ENCODE measurements at regions not wholly inside any gene's neighbourhood (a gene's known extent, or its start where the extent isn't known, plus 50 kb on each side); places are given as distances from the start of the nearest gene placed in this dataset.
"Not testable (repeated sequence)": the region's sequence is repeated elsewhere in the genome, so short reads cannot be mapped to it uniquely, and the experiment has no call there.

DNA sequence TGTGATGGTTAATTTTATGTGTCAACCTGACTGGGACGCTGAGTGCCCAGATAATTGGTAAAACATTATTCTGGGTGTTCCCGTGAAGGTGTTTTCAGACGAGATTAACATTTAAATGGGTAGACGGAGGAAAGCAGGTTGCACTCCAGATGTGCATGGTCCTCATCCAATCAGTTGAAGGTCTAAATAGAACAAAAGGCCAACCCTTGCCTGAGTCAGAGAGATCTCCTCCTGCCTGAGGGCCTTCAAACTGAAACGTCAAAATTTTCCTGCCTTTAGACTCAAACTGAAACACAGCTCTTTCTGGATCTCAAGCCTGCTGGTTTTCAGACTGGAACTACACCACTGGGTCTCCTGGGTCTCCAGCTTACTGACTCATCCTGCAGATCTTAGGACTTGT lies 73.5 kb downstream of the NPIPA8 start:
- H3K9ac ChIP-seq (ENCODE audit: low read depth, low read length); H3K27me3 ChIP-seq (ENCODE audit: control insufficient read depth, insufficient read depth, low read length); H3K4me3 ChIP-seq (ENCODE audit: low read depth, low read length); H3K4me1 ChIP-seq (ENCODE audit: control insufficient read depth, insufficient read depth, low read length); H3K9me3 ChIP-seq (ENCODE audit: control insufficient read depth, insufficient read depth, low read length); H3K36me3 ChIP-seq (ENCODE audit: control insufficient read depth, insufficient read depth, low read length); H3K27ac ChIP-seq (ENCODE audit: low read depth, low read length): not testable (repeated sequence)

DNA sequence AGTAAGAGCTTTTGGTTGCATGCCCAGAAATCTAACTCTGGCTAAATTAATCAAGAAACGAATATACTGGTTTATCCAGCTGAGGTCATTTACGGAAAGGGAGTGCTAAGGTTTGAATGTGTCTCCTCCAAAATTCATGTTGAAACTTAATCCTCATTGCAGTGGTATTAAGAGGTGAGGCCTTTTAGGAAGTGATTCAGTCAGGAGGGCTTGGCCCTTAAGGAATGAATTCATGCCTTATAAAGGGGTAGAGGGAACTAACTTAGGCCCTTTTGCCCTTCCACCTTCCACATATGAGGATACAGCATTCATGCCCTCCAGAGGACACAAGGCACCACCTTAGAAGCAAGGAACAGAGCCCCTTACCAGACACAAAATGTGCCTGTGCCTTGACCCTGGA lies 74.7 kb downstream of the NPIPA8 start:
- not testable (repeated sequence) for H3K4me1 ChIP-seq (ENCODE audit: control insufficient read depth, insufficient read depth, low read length); H3K9me3 ChIP-seq (ENCODE audit: control insufficient read depth, insufficient read depth, low read length); H3K27ac ChIP-seq (ENCODE audit: low read depth, low read length); H3K36me3 ChIP-seq (ENCODE audit: control insufficient read depth, insufficient read depth, low read length); H3K9ac ChIP-seq (ENCODE audit: low read depth, low read length); H3K27me3 ChIP-seq (ENCODE audit: control insufficient read depth, insufficient read depth, low read length); H3K4me3 ChIP-seq (ENCODE audit: low read depth, low read length)

DNA sequence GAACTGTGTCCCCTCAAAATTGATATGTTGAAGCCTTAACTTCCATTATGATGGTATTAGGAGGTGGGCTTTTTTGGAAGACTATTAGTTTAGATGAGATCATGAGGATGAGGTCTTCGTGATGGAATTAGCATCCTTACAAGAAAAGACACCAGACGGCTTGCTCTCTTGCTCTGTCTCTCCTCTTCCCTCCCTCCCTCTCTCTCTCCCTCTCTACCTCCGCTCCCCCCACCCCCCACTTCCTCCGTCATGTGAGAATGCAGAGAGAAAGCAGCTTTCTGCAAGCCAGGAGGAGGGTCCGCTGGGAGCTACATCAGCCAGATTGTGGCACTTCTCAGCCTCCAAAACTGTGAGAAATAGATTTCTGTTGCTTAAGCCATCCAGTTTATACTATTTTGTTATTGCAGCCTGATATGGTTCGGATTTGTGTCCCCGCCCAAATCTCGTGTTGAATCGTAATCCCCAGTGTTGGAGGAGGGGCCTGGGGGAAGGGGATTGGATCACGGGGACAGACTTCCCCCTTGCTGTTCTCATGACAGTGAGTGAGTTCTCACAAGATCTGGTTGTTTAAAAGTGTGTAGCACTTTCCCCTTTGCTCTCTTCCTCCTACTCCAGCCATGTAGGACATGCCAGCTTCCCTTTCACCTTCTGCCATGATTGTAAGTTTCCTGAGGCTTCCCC lies 76.9 kb downstream of the NPIPA8 start:
- not testable (repeated sequence) for H3K9ac ChIP-seq (ENCODE audit: low read depth, low read length); H3K27ac ChIP-seq (ENCODE audit: low read depth, low read length); H3K4me3 ChIP-seq (ENCODE audit: low read depth, low read length)

DNA sequence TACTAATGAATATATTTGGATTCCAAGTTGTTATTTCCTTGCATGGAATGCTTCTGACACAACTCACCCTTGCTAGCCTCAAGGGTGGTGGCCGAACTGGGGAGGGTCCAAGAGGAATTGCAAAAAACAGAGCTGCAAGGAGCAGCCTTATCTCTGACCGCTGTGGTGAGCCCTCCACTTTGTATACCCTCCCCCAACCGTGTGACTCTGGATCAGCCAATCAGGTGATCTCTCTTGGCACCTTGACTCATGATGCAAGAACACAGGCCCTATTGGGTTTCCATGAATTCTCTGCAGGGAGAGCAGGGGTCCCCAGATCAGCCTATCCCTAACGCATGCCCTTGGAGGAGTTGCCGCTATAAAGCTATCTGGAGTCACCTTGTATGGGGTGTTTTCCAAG lies 83.6 kb downstream of the NPIPA8 start:
- H3K4me1 ChIP-seq (ENCODE audit: control insufficient read depth, insufficient read depth, low read length); H3K4me3 ChIP-seq (ENCODE audit: low read depth, low read length); H3K9me3 ChIP-seq (ENCODE audit: control insufficient read depth, insufficient read depth, low read length); H3K27me3 ChIP-seq (ENCODE audit: control insufficient read depth, insufficient read depth, low read length); H3K27ac ChIP-seq (ENCODE audit: low read depth, low read length); H3K36me3 ChIP-seq (ENCODE audit: control insufficient read depth, insufficient read depth, low read length); H3K9ac ChIP-seq (ENCODE audit: low read depth, low read length): not testable (repeated sequence)

More for the DNA sequence above, 76.9 kb downstream of the NPIPA8 start:
- not testable (repeated sequence) for H3K36me3 ChIP-seq (ENCODE audit: control insufficient read depth, insufficient read depth, low read length); H3K4me1 ChIP-seq (ENCODE audit: control insufficient read depth, insufficient read depth, low read length); H3K27me3 ChIP-seq (ENCODE audit: control insufficient read depth, insufficient read depth, low read length); H3K9me3 ChIP-seq (ENCODE audit: control insufficient read depth, insufficient read depth, low read length)

DNA sequence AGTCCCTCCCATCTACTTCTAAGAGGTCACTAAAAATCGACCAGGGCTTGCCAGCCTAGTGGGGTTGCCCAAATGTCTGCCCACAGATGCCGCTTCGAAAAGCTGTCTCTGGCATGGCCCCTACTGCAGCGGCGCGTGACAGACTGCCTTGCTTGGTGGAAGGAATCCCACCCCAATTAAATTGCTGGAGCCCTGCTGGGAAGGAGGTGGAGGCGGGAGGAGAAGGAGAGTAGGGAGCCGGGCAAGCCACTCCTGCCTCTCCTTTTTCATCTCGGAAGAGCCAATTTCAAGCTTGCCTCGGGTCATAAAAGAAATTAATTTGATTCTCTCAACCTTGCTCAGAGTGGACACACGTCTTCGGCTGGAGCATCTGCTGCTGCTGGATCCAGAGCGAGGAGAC lies 106.0 kb downstream of the NPIPA8 start:
- not testable (repeated sequence) for H3K4me3 ChIP-seq (ENCODE audit: low read depth, low read length); H3K27ac ChIP-seq (ENCODE audit: low read depth, low read length); H3K9me3 ChIP-seq (ENCODE audit: control insufficient read depth, insufficient read depth, low read length); H3K4me1 ChIP-seq (ENCODE audit: control insufficient read depth, insufficient read depth, low read length); H3K9ac ChIP-seq (ENCODE audit: low read depth, low read length); H3K27me3 ChIP-seq (ENCODE audit: control insufficient read depth, insufficient read depth, low read length); H3K36me3 ChIP-seq (ENCODE audit: control insufficient read depth, insufficient read depth, low read length)

DNA sequence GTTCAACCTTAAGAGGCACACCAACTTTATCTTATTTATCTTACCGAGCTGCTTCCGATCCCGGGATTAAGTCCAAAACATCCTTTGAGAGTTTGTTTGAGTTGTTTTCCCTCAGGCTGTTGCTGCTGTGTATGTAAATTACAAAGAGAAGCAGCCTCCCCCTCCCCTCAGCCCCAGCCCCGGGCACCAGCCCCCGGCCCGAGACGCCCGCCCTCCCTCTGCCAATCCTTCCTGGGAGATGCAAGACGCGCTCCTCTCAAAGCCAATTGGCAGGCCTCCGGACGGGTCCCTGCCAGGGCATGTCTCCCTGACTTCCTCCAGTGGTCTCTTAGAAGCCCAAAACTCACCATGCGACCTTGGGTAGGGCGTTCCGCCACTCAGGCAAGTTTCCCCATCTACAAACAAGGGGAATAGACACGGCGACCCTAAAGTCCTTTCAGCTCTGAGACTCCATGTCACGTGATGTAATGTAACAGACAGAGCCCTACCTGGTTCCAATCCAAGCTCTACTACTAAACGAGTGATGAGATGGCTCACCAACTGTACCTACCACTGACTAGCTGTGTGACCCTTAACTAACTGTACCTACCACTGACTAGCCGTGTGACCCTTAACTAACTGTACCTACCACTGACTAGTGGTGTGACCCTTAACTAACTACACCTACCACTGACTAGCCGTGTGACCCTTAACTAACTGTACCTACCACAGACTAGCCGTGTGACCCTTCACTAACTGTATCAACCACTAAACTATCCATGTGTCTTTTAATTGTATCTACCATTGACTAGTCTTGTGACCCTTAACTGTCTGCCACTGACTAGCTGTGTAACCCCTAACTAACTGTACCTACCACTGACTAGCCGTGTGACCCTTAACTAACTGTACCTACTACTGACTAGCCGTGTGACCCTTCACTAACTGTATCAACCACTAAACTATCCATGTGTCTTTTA lies 114.2 kb downstream of the NPIPA8 start:
- not testable (repeated sequence) for H3K9me3 ChIP-seq (ENCODE audit: control insufficient read depth, insufficient read depth, low read length); H3K9ac ChIP-seq (ENCODE audit: low read depth, low read length); H3K27ac ChIP-seq (ENCODE audit: low read depth, low read length); H3K36me3 ChIP-seq (ENCODE audit: control insufficient read depth, insufficient read depth, low read length); H3K4me3 ChIP-seq (ENCODE audit: low read depth, low read length); H3K27me3 ChIP-seq (ENCODE audit: control insufficient read depth, insufficient read depth, low read length); H3K4me1 ChIP-seq (ENCODE audit: control insufficient read depth, insufficient read depth, low read length)

DNA sequence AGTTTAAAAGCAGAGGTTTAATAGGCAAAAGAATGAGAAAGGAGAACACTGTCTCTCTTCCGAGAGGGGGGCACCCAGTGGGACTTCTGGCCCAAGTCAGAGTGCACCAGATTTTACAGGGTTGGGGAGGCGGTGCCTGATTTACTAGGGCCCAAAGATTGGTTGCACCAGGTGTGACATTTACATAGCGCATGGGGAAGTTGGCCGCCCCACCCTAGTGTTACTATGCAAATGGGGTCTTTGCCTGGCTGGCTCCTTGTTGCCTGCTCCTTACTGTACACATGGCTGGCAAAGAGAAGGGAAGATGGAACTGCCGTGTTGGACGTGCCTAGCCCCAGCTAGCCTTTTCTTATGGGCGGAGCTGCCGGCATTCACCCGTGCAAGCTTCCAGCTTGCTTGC lies 118.8 kb downstream of the NPIPA8 start:
- not testable (repeated sequence) for H3K4me1 ChIP-seq (ENCODE audit: control insufficient read depth, insufficient read depth, low read length); H3K9me3 ChIP-seq (ENCODE audit: control insufficient read depth, insufficient read depth, low read length); H3K36me3 ChIP-seq (ENCODE audit: control insufficient read depth, insufficient read depth, low read length); H3K9ac ChIP-seq (ENCODE audit: low read depth, low read length); H3K4me3 ChIP-seq (ENCODE audit: low read depth, low read length); H3K27ac ChIP-seq (ENCODE audit: low read depth, low read length); H3K27me3 ChIP-seq (ENCODE audit: control insufficient read depth, insufficient read depth, low read length)

DNA sequence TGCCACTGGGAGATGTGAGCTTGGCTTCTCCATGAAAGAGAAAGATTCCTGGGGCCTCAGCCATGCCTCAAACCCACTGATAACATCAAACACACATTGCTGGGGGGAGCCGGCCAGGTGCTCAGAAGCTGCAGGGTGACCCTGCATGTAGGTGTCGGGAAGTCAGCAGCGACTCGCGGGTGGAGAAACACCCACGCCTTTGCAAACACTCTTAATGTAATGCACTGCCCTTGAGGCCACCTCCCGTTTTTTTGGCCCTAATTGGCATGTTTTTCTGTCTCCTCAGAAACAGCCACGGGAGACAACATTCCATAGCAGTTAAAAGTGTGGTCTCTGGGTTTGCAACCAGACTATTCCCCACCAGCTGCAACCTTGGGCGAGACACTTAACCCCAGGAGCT lies 119.7 kb downstream of the NPIPA8 start:
- not testable (repeated sequence) for H3K4me1 ChIP-seq (ENCODE audit: control insufficient read depth, insufficient read depth, low read length); H3K9me3 ChIP-seq (ENCODE audit: control insufficient read depth, insufficient read depth, low read length); H3K27ac ChIP-seq (ENCODE audit: low read depth, low read length); H3K27me3 ChIP-seq (ENCODE audit: control insufficient read depth, insufficient read depth, low read length); H3K9ac ChIP-seq (ENCODE audit: low read depth, low read length); H3K4me3 ChIP-seq (ENCODE audit: low read depth, low read length); H3K36me3 ChIP-seq (ENCODE audit: control insufficient read depth, insufficient read depth, low read length)

- H3K4me1 ChIP-seq (ENCODE audit: control insufficient read depth, insufficient read depth, low read length); H3K36me3 ChIP-seq (ENCODE audit: control insufficient read depth, insufficient read depth, low read length); H3K27me3 ChIP-seq (ENCODE audit: control insufficient read depth, insufficient read depth, low read length); H3K9me3 ChIP-seq (ENCODE audit: control insufficient read depth, insufficient read depth, low read length); H3K4me3 ChIP-seq (ENCODE audit: low read depth, low read length); H3K27ac ChIP-seq (ENCODE audit: low read depth, low read length); H3K9ac ChIP-seq (ENCODE audit: low read depth, low read length): not testable (repeated sequence)
Measured at GRCh38 chr16:18213810-18214209, 122.7 kb downstream of the NPIPA8 start.

- H3K27ac ChIP-seq (ENCODE audit: low read depth, low read length); H3K4me3 ChIP-seq (ENCODE audit: low read depth, low read length); H3K27me3 ChIP-seq (ENCODE audit: control insufficient read depth, insufficient read depth, low read length); H3K9me3 ChIP-seq (ENCODE audit: control insufficient read depth, insufficient read depth, low read length); H3K36me3 ChIP-seq (ENCODE audit: control insufficient read depth, insufficient read depth, low read length); H3K4me1 ChIP-seq (ENCODE audit: control insufficient read depth, insufficient read depth, low read length); H3K9ac ChIP-seq (ENCODE audit: low read depth, low read length): not testable (repeated sequence)
Measured at GRCh38 chr16:18211505-18211904, 125.0 kb downstream of the NPIPA8 start.

GRCh38 chr16:18204786-18205185 lies 131.8 kb downstream of the NPIPA8 start:
- H3K27me3 ChIP-seq (ENCODE audit: control insufficient read depth, insufficient read depth, low read length); H3K36me3 ChIP-seq (ENCODE audit: control insufficient read depth, insufficient read depth, low read length); H3K4me3 ChIP-seq (ENCODE audit: low read depth, low read length); H3K9me3 ChIP-seq (ENCODE audit: control insufficient read depth, insufficient read depth, low read length); H3K4me1 ChIP-seq (ENCODE audit: control insufficient read depth, insufficient read depth, low read length); H3K27ac ChIP-seq (ENCODE audit: low read depth, low read length); H3K9ac ChIP-seq (ENCODE audit: low read depth, low read length): not testable (repeated sequence)

Measured in HUES48 (cell line).